Posterior cingulate gyrus (tissue), 11 donors: ENCODE measurements at regions not wholly inside any gene's neighbourhood (a gene's known extent, or its start where the extent isn't known, plus 50 kb on each side); places are given as distances from the start of the nearest gene placed in this dataset.
"Not testable (repeated sequence)": the region's sequence is repeated elsewhere in the genome, so short reads cannot be mapped to it uniquely, and the experiment has no call there.

Source experiments
- DNase-seq, 10 donors: peaks; one replicate each; pipeline versions ENCODE4 v3.0.0 to v3.0.0-alpha.2; 2020 to 2021; ENCODE audit warnings: mixed read lengths in 3 of 10
- intact Hi-C: fragments of 100-400 bp; cut with DNase I; formaldehyde crosslinking; loops from one replicate; pipeline ENCODE4 v1.15.1; 2023

DNA sequence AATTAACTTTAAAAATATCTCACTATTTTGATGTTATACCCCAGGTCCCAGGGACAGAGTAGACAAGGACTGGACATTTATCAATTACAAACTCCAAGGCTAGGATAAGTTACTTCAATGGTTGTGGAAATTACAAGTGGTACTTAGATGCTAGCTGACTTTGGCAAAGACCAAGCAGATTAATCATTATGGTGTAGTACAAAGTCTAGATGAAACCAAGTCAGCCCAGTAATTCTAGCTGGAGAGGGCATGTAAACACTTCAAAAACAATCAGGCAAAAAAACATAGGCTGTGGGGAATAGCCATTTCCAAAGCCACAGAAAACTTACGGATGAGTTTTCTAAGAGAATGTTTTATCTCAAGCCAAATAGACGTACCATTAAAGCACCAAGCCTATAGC lies 124.5 kb downstream of the TSEN15 start:
- no peak for DNase-seq
- intact Hi-C loops, result no loop called here

DNA sequence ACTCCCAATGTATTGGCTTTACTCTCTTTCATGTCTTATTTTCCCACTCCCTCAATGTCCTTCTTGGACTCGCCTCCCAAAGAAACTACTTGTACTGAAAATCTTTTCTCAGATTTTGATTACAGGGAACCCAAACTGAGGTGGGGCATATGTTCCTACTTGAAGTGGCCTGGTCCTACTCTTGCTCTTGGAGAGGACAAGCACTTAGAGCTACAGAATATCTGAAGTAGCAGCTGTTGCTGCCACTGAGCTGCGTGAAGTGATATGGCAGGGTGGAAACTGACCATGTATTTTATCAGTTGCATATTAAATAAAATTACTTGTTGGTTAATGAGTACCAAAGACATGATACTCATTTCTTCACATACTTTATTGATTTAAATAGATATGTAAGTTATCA lies 129.5 kb downstream of the TSEN15 start:
- intact Hi-C loops, result no loop called here
- DNase-seq, result no peak

- DNase-seq, result no peak
- intact Hi-C loops, result no loop called here
Measured at GRCh38 chr1:184183919-184184318, 132.4 kb downstream of the TSEN15 start.

- DNase-seq, intact Hi-C loops: not testable (repeated sequence)
Measured at GRCh38 chr1:184184614-184185013, 133.1 kb downstream of the TSEN15 start.

- intact Hi-C loops, result no loop called here
- no peak for DNase-seq
Measured at GRCh38 chr1:184185347-184185746, 133.8 kb downstream of the TSEN15 start.

DNA sequence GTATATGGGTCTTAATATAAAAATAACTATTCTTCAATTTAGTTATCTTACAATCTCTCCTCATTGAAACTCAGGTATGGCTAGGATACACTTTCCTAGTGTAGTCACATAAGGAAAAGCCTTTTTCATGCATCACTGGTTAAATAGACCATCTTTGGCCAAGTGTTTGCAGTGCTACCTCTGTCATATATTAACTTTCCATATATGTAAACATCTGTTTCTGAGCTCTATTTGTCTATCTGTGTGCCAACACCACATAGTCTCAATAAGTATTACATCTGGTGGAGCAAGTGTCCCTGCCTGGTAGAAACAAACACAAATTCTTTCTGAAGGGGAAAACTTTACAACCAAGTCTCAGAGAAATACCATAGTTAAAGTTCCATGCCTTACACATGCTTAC lies 134.6 kb downstream of the TSEN15 start:
- intact Hi-C loops, result no loop called here
- DNase-seq, result no peak

DNA sequence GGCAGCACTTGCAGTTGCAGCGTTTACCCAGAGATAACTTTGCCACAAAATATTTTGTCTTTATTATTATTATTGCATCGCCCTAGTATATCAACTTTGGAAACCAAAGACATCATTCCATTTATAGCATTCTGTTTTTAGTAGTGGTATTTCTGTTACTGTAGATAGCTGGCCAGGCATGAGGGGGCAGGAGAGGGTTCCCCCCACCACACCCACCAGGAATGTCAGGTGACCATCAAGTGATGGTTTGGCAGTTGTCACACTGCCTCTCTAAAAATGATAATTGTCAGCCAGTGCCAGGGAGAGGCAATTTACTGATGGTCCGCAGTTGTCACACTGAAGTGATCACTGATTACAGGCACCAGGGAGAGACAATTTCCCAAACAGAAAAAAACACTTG lies 135.6 kb downstream of the TSEN15 start:
- intact Hi-C loops, result no loop called here
- DNase-seq, result no peak

- no peak for DNase-seq
- intact Hi-C loops, result no loop called here
Measured at GRCh38 chr1:184188037-184188436, 136.5 kb downstream of the TSEN15 start.

GRCh38 chr1:184189361-184189760 lies 137.8 kb downstream of the TSEN15 start:
- intact Hi-C loops, result no loop called here
- no peak for DNase-seq

GRCh38 chr1:184190616-184191015 lies 139.1 kb downstream of the TSEN15 start:
- DNase-seq, result no peak
- intact Hi-C loops, result no loop called here

- intact Hi-C loops, result no loop called here
- peak; percentile 22 to 96 (median 74) for DNase-seq
Measured at GRCh38 chr1:184191181-184191621, 139.7 kb downstream of the TSEN15 start.

- intact Hi-C loops, result no loop called here
- DNase-seq, result no peak
Measured at GRCh38 chr1:184192796-184193195, 141.3 kb downstream of the TSEN15 start.

DNA sequence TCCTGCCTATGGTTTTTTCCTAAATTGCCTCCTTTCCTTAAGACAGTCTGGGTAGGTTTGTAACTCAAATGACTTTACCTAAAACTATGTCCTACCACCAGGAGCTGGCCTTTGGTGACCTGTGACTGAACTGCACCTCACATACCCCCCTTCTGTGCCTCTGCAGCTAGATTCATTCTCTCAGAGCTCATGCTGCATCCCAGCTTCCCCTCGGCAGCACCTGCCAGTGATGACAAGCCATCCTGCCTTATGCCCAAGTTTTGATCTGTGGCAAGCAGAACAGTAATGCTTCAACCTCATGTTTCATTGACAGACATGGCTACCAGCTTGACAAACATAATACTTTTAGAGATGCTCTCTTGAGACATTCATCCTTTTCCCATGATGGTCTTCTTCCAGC lies 141.9 kb downstream of the TSEN15 start:
- intact Hi-C loops, result no loop called here
- no peak for DNase-seq

DNA sequence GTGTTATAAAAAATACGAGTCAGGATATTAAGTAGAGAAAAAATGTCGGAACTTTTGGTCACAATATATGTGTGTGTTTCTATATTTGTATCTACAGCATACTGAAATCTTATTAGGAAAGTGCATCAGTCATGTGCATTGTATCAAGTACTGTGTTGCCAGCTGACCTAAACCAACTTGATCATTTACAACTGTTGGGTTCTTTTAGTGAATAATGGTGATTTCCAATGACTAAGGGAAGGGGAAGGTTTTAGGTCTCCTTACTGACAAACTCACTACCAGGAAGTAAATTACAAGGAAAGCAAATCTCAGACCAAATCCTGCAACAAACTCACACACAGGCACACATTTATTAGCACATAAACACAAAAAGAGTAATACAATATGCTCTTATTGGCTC lies 142.7 kb downstream of the TSEN15 start:
- intact Hi-C loops, result no loop called here
- DNase-seq, result no peak

GRCh38 chr1:184195722-184196121 lies 144.2 kb downstream of the TSEN15 start:
- intact Hi-C loops, DNase-seq: not testable (repeated sequence)

DNA sequence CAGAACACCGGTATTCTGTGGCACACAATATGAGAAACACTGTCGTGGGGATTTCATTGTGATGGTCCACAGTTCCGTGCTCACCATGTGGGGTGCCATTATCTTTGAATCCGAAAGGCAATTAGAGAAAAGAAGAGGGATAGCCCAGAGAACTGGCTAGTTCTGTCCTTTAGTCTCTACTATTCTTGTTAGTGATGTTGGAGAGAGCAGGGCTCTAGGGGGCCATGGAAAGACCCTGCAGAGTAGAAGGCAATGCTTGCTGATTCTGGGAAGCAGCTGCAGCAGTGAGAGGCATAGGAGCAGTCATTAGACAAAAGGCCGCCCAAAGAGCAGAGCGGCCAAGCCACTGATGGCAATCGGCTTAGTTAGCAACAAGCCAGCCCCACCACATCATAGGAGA lies 146.3 kb downstream of the TSEN15 start:
- DNase-seq, result no peak

DNA sequence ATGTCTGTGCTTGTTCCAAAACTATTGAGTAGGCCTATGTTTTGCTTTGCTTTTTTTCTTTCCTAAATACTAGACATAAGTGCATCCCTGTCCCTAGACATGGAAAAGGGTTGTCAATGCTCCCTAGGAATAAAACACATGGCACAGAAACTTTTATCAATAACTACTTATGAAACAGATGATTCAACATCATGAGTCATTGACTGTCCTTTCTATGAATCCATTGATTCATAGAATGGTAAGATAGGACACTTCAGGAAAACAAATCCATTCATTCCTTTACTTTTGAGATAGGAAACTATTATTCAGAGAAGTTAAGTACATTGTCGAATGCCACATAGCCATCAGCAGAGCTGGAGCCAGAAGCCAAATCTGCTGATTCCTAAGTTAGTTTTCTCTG lies 147.5 kb downstream of the TSEN15 start:
- intact Hi-C loops, result no loop called here
- DNase-seq, result no peak

More for the DNA sequence above, 146.3 kb downstream of the TSEN15 start:
- intact Hi-C loops, result no loop called here

- intact Hi-C loops, result no loop called here
- DNase-seq, result no peak
Measured at GRCh38 chr1:184199438-184200085, 148.0 kb downstream of the TSEN15 start.

- intact Hi-C loops, result no loop called here
- DNase-seq, result no peak
Measured at GRCh38 chr1:184208622-184209021, 157.1 kb downstream of the TSEN15 start.

DNA sequence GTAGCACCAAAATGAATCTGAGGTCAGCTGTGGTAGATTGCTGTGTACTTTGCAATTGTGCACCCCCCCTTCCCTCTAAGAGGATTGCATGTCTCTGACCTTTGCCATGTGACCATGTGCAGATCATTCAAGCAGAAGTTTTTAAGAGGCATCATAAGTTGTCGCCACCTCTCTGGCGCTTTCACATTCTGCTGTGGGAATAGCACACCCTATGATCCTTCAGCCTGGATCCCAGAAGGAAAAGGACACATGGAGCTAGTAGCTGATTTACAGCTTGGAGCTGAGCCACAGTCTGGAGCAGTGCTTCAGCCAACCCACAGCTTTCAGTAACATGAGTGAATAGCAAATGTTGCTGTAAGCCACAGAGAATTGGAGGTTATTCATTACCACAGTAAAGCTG lies 158.5 kb downstream of the TSEN15 start:
- no peak for DNase-seq
- intact Hi-C loops, result no loop called here

DNA sequence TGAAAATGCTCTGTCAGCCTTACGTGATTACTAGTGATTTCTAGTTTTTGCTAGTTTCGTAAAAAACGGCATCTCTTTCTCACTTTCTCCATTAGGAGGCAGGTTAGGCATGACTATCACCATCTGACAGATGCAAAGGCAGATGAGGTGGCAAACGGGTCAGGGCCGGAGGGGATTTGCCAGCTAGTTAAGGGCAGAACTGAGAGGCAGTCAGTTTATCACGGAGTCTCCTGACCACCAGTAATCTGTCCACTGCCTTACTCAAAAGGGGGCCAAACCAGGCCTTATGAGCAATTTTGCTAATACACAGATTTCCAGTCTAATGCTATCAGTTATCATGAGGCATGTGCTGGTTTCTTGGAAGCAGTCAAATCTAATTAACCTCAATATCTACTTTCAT lies 159.3 kb downstream of the TSEN15 start:
- intact Hi-C loops, result no loop called here
- DNase-seq, result no peak

DNA sequence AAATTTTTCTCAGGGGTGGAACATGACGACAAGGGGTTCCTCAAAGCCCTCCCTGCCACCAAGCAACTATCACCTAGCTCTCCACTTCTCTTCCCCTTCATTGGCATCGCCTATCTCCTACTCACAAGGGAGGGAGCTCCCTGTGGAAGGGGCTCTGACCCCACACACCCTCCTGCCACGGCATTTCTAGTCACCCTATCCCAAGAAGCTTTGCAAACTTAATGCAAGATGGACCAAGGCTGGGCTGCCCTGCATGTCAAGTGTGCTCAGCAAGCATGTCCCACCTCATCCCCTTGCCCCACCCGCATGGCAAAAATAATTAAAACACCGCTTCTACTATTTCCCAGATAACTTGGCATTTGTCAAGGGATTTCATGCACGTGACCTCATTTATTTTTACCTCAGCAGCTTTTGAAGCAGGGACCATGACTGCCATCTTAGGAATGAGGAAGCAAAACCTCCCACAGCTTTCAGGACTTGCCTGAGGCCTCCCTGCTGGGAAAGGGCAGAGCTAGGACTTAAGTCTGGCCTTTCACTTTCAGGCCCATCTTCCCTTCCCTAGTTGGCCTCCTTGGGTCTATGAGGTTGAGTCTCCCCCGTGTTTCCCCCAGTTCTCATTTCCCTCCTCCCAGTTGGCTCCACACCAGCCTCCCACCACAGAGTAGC lies 161.3 kb downstream of the TSEN15 start:
- intact Hi-C loops, result no loop called here
- no peak for DNase-seq
